Trophoblast cell (in vitro differentiated cells and primary cell): ENCODE measurements at regions not wholly inside any gene's neighbourhood (a gene's known extent, or its start where the extent isn't known, plus 50 kb on each side); places are given as distances from the start of the nearest gene placed in this dataset.

Source experiments
- DNase-seq, 2 donors: peaks; one replicate each; pipeline ENCODE4 v3.0.0-alpha.2; 2016
- H2AFZ ChIP-seq: 2 replicates; pipeline ENCODE4 v1.6.1; 2013; ENCODE audit warnings: low read length, moderate library complexity, mild to moderate bottlenecking; ENCODE audit not compliant: insufficient read depth, poor library complexity
- H2AK5ac ChIP-seq: 2 replicates; pipeline ENCODE4 v1.6.1; 2013; ENCODE audit warnings: mild to moderate bottlenecking, low read length
- H2BK120ac ChIP-seq: 2 replicates; pipeline ENCODE4 v1.6.1; 2013; ENCODE audit warnings: low read length, mild to moderate bottlenecking, moderate library complexity; ENCODE audit not compliant: insufficient read depth, poor library complexity
- H2BK12ac ChIP-seq: 2 replicates; pipeline ENCODE4 v1.6.1; 2013; ENCODE audit warnings: mild to moderate bottlenecking, low read length, moderate library complexity
- H2BK5ac ChIP-seq: 2 replicates; pipeline ENCODE4 v1.6.1; 2013; ENCODE audit warnings: low read length, low read depth, moderate library complexity, mild to moderate bottlenecking; ENCODE audit not compliant: poor library complexity
- H3K14ac ChIP-seq: 2 replicates; pipeline ENCODE4 v1.6.1; 2013; ENCODE audit warnings: mild to moderate bottlenecking, low read length
- H3K18ac ChIP-seq: 2 replicates; pipeline ENCODE4 v1.6.1; 2013; ENCODE audit warnings: mild to moderate bottlenecking, low read length
- H3K23ac ChIP-seq: 2 replicates; pipeline ENCODE4 v1.6.1; 2013; ENCODE audit warnings: low read length
- H3K27ac ChIP-seq: 2 replicates; pipeline ENCODE4 v1.5.1; 2013; ENCODE audit warnings: low read depth, mild to moderate bottlenecking, inconsistent platforms, low read length, moderate library complexity
- H3K27me3 ChIP-seq: 2 replicates; pipeline ENCODE4 v1.6.1; 2013; ENCODE audit warnings: inconsistent platforms, mild to moderate bottlenecking, low read length, moderate library complexity; ENCODE audit not compliant: insufficient read depth
- H3K36me3 ChIP-seq, 2 experiments: 1 replicate in 1 of 2; 2 replicates in 1 of 2; pipeline ENCODE4 v1.6.1; 2013; ENCODE audit warnings: low read length in 2 of 2, mild to moderate bottlenecking in 2 of 2, moderate library complexity in 1 of 2; ENCODE audit not compliant: insufficient read depth in 2 of 2, control insufficient read depth in 1 of 2
- H3K4ac ChIP-seq: 2 replicates; pipeline ENCODE4 v1.6.1; 2013; ENCODE audit warnings: low read depth, mild to moderate bottlenecking, low read length, moderate library complexity
- H3K4me1 ChIP-seq, 2 experiments: 1 replicate in 1 of 2; 2 replicates in 1 of 2; pipeline ENCODE4 v1.6.1; 2013; ENCODE audit warnings: low read length in 2 of 2, mild to moderate bottlenecking in 2 of 2, moderate library complexity in 1 of 2; ENCODE audit not compliant: insufficient read depth in 2 of 2, control insufficient read depth in 1 of 2
- H3K4me2 ChIP-seq: 2 replicates; pipeline ENCODE4 v1.6.1; 2013; ENCODE audit warnings: inconsistent platforms, mild to moderate bottlenecking, low read length, moderate library complexity
- H3K4me3 ChIP-seq: 2 replicates; pipeline ENCODE4 v1.5.1; 2013; ENCODE audit warnings: mild to moderate bottlenecking, low read depth, low read length, inconsistent platforms
- H3K79me1 ChIP-seq: one replicate; pipeline ENCODE4 v1.6.1; 2013; ENCODE audit warnings: low read length
- H3K79me2 ChIP-seq: 2 replicates; pipeline ENCODE4 v1.6.1; 2013; ENCODE audit warnings: low read length, mild to moderate bottlenecking; ENCODE audit not compliant: control insufficient read depth, insufficient read depth, poor library complexity
- H3K9ac ChIP-seq: 2 replicates; pipeline ENCODE4 v1.6.1; 2013; ENCODE audit warnings: mild to moderate bottlenecking, low read length
- H3K9me3 ChIP-seq: 2 replicates; pipeline ENCODE4 v1.6.1; 2013; ENCODE audit warnings: low read depth, mild to moderate bottlenecking, control low read depth, inconsistent platforms, low read length; ENCODE audit not compliant: insufficient read depth
- H4K12ac ChIP-seq: 2 replicates; pipeline ENCODE4 v1.6.1; 2013; ENCODE audit warnings: low read depth, mild to moderate bottlenecking, low read length, moderate library complexity
- H4K8ac ChIP-seq: 2 replicates; pipeline ENCODE4 v1.6.1; 2013; ENCODE audit warnings: low read depth, mild to moderate bottlenecking, low read length, moderate library complexity
- H4K91ac ChIP-seq: one replicate; pipeline ENCODE4 v1.6.1; 2013; ENCODE audit warnings: low read depth, mild to moderate bottlenecking, low read length, moderate library complexity
- WGBS: extraction: QIAGEN DNeasy Blood & Tissue Kit; methylation state at CpG from one replicate; pipeline ENCODE4 v1.1.7; 2013; ENCODE audit warnings: missing lambda C conversion rate; ENCODE audit not compliant: insufficient read length, insufficient coverage; ENCODE audit errors: extremely low coverage; 5-methylcytosine and 5-hydroxymethylcytosine counted together

DNA sequence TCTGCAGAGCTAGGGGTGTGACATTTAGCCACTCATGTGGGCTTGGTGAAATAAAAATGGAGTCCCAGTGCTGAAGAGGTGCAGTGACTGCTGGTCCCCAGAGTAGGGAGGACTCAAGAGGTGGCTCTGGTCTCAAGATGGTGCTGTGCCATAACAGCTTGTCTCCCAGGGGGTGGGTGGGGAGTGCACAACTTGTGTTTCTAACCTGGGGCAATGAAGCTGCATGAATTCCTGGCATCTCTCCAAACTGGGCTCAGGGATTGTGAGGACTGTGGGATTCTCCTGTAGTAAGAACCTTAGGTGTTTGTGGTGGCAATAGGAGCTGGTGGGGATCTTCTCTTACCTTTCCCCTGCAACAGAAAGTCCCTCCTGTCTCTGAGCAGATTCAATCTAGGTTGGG, 278.9 kb upstream of the SFRP2 start:
- Histone ChIP-seq H3K27ac (no peak overlapping the region), H4K8ac (no peak overlapping the region), H3K9me3 (peaks cover 2% of the 10 kb centered on the region), H2AK5ac (no peak overlapping the region), H3K79me2 (no peaks in the 10 kb centered on the region), H3K9ac (no peak overlapping the region), H2BK5ac (no peak overlapping the region), H2BK12ac (no peak overlapping the region), H2BK120ac (no peak overlapping the region), H3K79me1 (no peaks in the 10 kb centered on the region), H3K4me3 (no peak overlapping the region), H4K12ac (no peak overlapping the region), H3K23ac (no peak overlapping the region), H3K4me1 (peaks cover 0 to 10% of the 10 kb centered on the region in 2 experiments), H3K14ac (no peak overlapping the region), H3K4me2 (no peak overlapping the region), H3K36me3 (no peaks in the 10 kb centered on the region), H3K27me3 (no peaks in the 10 kb centered on the region), H4K91ac (no peak overlapping the region), H3K18ac (no peak overlapping the region), H3K4ac (no peak overlapping the region), H2AFZ (no peak overlapping the region)
- no peak for DNase-seq

DNA sequence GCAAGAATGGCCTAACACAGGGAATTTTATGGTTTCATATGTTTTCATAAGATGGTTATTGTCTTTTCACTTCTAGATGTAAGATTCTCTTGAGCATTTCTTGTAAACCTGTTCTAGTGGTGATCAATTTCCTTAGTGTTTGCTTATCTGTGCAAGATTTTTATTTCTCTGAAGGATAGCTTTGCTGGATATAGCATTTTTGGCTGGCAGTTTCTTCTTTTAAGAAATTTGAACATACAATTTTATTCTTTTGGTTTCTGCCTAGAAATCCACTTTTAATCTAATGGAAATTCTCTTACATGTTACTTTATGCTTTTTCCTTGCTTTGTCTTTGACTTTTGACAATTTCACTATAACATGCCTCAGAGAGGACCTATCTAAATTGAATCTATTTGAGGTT, 276.5 kb upstream of the SFRP2 start:
- no peak overlapping the region for H3K4ac ChIP-seq
- no peak for DNase-seq
- no peaks in the 10 kb centered on the region for H3K36me3 ChIP-seq
- no peak overlapping the region for H4K8ac ChIP-seq
- no peak overlapping the region for H2AK5ac ChIP-seq
- H3K27ac ChIP-seq = no peak overlapping the region
- H2BK5ac ChIP-seq = no peak overlapping the region
- no peak overlapping the region for H3K23ac ChIP-seq
- no peaks in the 10 kb centered on the region for H3K27me3 ChIP-seq
- no peak overlapping the region for H2BK12ac ChIP-seq
- no peaks in the 10 kb centered on the region for H3K79me2 ChIP-seq
- H3K4me2 ChIP-seq = no peak overlapping the region
- H4K91ac ChIP-seq = no peak overlapping the region
- no peak overlapping the region for H3K4me3 ChIP-seq
- no peak overlapping the region for H2AFZ ChIP-seq
- no peak overlapping the region for H2BK120ac ChIP-seq
- H3K18ac ChIP-seq = no peak overlapping the region
- H3K9ac ChIP-seq = no peak overlapping the region
- peaks cover 2% of the 10 kb centered on the region for H3K9me3 ChIP-seq
- no peaks in the 10 kb centered on the region for H3K79me1 ChIP-seq
- peaks cover 0 to 10% of the 10 kb centered on the region in 2 experiments for H3K4me1 ChIP-seq
- no peak overlapping the region for H4K12ac ChIP-seq
- H3K14ac ChIP-seq = no peak overlapping the region

DNA sequence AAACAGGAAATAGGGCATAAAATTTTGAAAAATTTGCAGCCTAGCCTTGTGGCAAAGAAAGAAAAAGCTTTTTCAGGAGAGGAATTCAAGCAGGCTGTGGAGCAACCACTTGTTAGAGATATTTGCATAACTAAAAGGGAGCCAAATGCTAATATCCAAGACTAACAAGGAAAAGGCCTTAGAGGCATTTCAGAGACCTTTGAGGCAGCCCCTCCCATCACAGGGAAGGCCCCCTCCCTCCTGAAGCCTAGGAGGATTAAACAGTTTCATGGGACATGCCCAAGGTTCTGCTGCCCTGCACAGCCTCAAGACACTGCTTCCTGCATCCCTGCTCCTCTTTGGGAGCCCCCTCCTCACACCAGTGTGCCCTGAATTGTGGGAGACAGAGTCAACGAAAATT, 275.4 kb upstream of the SFRP2 start:
- Histone ChIP-seq H2BK12ac (no peak overlapping the region), H2BK120ac (no peak overlapping the region), H3K27ac (no peak overlapping the region), H3K4ac (no peak overlapping the region), H4K8ac (no peak overlapping the region), H3K14ac (no peak overlapping the region), H3K9ac (no peak overlapping the region), H3K4me2 (no peak overlapping the region), H3K18ac (no peak overlapping the region), H3K4me3 (no peak overlapping the region), H4K12ac (no peak overlapping the region), H3K36me3 (no peaks in the 10 kb centered on the region), H3K79me2 (no peaks in the 10 kb centered on the region), H4K91ac (no peak overlapping the region), H2AK5ac (no peak overlapping the region), H3K23ac (no peak overlapping the region), H3K9me3 (peaks cover 2% of the 10 kb centered on the region), H3K4me1 (peaks cover 0 to 10% of the 10 kb centered on the region in 2 experiments), H2AFZ (no peak overlapping the region), H2BK5ac (no peak overlapping the region), H3K27me3 (no peaks in the 10 kb centered on the region), H3K79me1 (no peaks in the 10 kb centered on the region)
- DNase-seq = no peak
- no CpG with 5 or more reads among the region's 1 CpG for WGBS

DNA sequence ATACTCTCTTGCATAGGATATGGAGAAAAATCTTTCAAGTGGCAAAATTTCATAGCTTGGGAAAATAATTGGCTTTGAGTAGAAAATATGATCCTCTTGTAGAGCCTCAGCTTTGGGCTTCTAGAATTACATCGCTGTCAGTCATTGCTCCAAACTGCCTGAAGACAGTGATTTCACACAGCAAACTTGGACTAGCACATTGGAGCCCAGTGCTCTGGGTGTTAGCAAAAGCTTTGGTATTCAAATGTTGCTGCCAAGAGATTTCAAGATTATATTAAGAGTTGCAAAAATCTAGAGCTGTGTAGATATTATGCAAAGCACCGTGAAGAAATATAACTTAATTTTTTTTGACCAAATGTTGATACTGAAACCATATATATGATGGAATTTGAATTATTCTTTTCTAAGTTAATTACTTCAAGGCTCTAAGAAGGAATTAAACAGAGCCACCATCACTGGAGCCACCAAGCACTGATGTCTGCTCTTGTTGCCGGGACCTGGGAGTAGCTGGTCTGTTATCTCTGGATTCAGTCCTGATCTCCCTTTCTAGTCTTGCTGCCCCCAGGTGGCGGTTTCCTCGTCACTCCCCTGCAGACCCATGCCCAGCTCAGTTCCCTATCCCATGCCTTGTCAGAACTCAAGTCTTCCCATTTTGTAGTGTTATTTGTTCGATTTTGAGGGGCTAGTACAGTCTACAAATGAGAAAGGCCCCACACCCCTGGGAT, 260.7 kb upstream of the SFRP2 start:
- peak; percentile 36 to 48 for DNase-seq
- Histone ChIP-seq H3K36me3 (no peaks in the 10 kb centered on the region), H4K8ac (no peak overlapping the region), H2AFZ (no peak overlapping the region), H3K27ac (no peak overlapping the region), H4K91ac (no peak overlapping the region), H3K4me2 (no peak overlapping the region), H3K4ac (no peak overlapping the region), H3K9me3 (no peaks in the 10 kb centered on the region), H3K27me3 (no peaks in the 10 kb centered on the region), H3K23ac (no peak overlapping the region), H3K4me3 (no peak overlapping the region), H2AK5ac (no peak overlapping the region), H2BK120ac (no peak overlapping the region), H3K4me1 (no peaks in the 10 kb centered on the region), H4K12ac (no peak overlapping the region), H3K79me2 (no peaks in the 10 kb centered on the region), H3K18ac (no peak overlapping the region), H2BK5ac (no peak overlapping the region), H3K79me1 (no peaks in the 10 kb centered on the region), H3K9ac (no peak overlapping the region), H3K14ac (no peak overlapping the region), H2BK12ac (no peak overlapping the region)
- no CpG with 5 or more reads among the region's 6 CpGs for WGBS
